HG03378 (cell line): ENCODE measurements at regions not wholly inside any gene's neighbourhood (a gene's known extent, or its start where the extent isn't known, plus 50 kb on each side); places are given as distances from the start of the nearest gene placed in this dataset.

Source experiments
- ATAC-seq: cut with Tn5 transposase; IDR thresholded peaks from one replicate; pipeline ENCODE4 v1.9.1; 2021; ENCODE audit warnings: mild to moderate bottlenecking, moderate library complexity; ENCODE audit not compliant: unreplicated experiment

- no peak for ATAC-seq
Observed at GRCh38 chr4:152100379-152101201, 339.8 kb upstream of the GATB start.

- ATAC-seq = no peak
Observed at GRCh38 chr4:152099981-152100378, 339.2 kb upstream of the GATB start.

- no peak for ATAC-seq
Observed at GRCh38 chr4:152099555-152099954, 338.7 kb upstream of the GATB start.

- no peak for ATAC-seq
Observed at GRCh38 chr4:152099061-152099425, 338.2 kb upstream of the GATB start.

GRCh38 chr4:152098365-152099060 lies 337.7 kb upstream of the GATB start:
- ATAC-seq = no peak

GRCh38 chr4:152097371-152097770 lies 336.6 kb upstream of the GATB start:
- ATAC-seq = no peak

- no peak for ATAC-seq
Observed at GRCh38 chr4:152095701-152096070, 334.9 kb upstream of the GATB start.

- no peak for ATAC-seq
Observed at GRCh38 chr4:152094970-152095700, 334.3 kb upstream of the GATB start.

- ATAC-seq = no peak
Observed at GRCh38 chr4:152091405-152091804, 330.6 kb upstream of the GATB start.

- no peak for ATAC-seq
Observed at GRCh38 chr4:152090543-152090942, 329.7 kb upstream of the GATB start.

GRCh38 chr4:152089584-152089983 lies 328.8 kb upstream of the GATB start:
- ATAC-seq = no peak

GRCh38 chr4:152087335-152087734 lies 326.5 kb upstream of the GATB start:
- no peak for ATAC-seq

- no peak for ATAC-seq
Observed at GRCh38 chr4:152085657-152086056, 324.9 kb upstream of the GATB start.

- no peak for ATAC-seq
Observed at GRCh38 chr4:152083338-152083737, 322.5 kb upstream of the GATB start.

- peak; percentile 75 for ATAC-seq
Observed at GRCh38 chr4:152081024-152081423, 320.2 kb upstream of the GATB start.

GRCh38 chr4:152079543-152080293 lies 318.9 kb upstream of the GATB start:
- ATAC-seq = no peak

GRCh38 chr4:152079079-152079478 lies 318.3 kb upstream of the GATB start:
- no peak for ATAC-seq

- ATAC-seq = no peak
Observed at GRCh38 chr4:152077582-152077981, 316.8 kb upstream of the GATB start.

GRCh38 chr4:152075253-152075928 lies 314.6 kb upstream of the GATB start:
- ATAC-seq = no peak

GRCh38 chr4:152074573-152074972 lies 313.8 kb upstream of the GATB start:
- no peak for ATAC-seq

GRCh38 chr4:152074088-152074437 lies 313.3 kb upstream of the GATB start:
- ATAC-seq = no peak
